Skin epidermis (tissue), 12 donors: ENCODE measurements at regions not wholly inside any gene's neighbourhood (a gene's known extent, or its start where the extent isn't known, plus 50 kb on each side); places are given as distances from the start of the nearest gene placed in this dataset.
"Not testable (repeated sequence)": the region's sequence is repeated elsewhere in the genome, so short reads cannot be mapped to it uniquely, and the experiment has no call there.

Experiments
- H3K27ac ChIP-seq, 21 experiments: fragments of 200-600 bp; sonication (generic) in 11 of 21; one replicate each; pipeline ENCODE4 v1.5.0; 2020; ENCODE audit warnings: mild to moderate bottlenecking in 3 of 21, inconsistent platforms in 2 of 21, moderate library complexity in 2 of 21
- H3K4me3 ChIP-seq, 7 experiments: fragments of 200-600 bp; sonication (generic) in 2 of 7; one replicate each; pipeline ENCODE4 v1.5.0; 2020; ENCODE audit warnings: inconsistent platforms in 2 of 7, mild to moderate bottlenecking in 2 of 7, moderate library complexity in 1 of 7

DNA sequence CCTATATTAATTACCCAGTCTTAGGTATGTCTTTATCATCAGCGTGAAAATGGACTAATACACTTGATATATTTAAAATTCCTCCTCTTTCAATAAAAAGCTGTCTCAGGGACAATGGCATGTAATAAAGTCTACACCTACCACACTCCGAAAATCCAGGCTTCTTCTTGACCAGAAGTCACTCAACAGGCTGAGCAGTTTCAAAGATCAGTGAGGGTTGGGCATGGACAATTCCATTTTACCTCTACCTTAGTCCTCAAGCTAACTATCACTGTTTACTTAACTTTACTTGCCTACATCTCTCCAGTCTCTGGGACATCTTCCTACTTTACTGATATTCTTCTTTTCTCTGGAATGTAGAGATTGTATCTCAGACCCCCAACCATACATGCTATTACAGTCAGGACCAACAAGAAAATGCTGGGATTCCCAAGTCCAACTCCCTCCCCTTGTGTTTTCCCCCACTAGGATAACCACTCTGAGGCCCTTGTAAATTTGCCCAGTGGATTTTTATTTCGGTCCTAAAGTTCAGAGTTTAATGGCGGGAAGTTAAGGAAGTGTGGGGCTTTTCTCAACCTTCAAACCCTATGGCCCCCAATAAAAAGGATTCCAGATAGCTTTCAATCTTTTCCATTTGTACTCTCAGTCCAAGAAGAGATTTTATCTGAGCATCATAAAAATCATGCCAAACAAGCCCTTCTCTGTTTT, 137.1 kb upstream of the TSC22D2 start:
- Histone ChIP-seq H3K27ac (no peak overlapping the region), H3K4me3 (no peak overlapping the region)

DNA sequence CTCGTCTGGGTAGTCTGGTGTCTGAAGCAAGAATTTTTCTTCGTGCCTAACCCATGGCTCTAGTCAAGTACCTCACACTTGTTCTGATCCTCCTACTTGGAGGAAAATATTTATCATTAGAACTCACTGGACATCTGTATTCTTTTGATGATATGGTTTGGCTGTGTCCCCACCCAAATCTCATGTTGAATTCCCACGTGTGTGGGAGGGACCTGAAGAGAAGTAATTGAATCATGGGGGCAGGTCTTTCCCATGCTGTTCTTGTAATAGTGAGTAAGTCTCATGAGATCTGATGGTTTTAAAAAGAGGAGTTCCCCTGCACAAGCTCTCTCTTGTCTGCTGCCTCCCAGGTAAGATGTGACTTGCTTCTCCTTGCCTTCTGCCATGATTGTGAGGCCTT, 137.7 kb upstream of the TSC22D2 start:
- H3K4me3 ChIP-seq, H3K27ac ChIP-seq: not testable (repeated sequence)

- H3K4me3 ChIP-seq = no peak overlapping the region
- H3K27ac ChIP-seq = no peak overlapping the region
Measured at GRCh38 chr3:150269526-150269925, 138.6 kb upstream of the TSC22D2 start.

GRCh38 chr3:150268426-150269391, 139.4 kb upstream of the TSC22D2 start:
- Histone ChIP-seq H3K27ac (no peak overlapping the region), H3K4me3 (no peak overlapping the region)

DNA sequence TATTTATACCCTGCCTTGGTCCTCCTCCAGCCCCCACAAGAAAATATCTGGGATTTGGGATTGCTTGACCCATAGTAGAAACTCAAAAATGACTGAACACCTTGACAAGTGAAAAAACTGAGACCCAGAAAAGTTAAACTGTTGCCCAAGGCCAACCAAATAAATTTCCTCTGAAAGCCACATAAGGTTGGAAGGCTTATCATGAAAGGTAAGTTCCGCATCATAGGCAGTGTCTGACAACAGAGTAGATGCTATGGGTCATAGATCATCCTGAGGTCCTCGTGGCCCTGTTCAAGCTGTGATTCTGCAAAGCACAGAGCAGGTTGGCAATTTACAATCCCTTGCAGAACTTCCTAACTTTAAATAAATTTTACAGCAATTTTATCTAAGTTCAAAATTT, 140.8 kb upstream of the TSC22D2 start:
- H3K4me3 ChIP-seq = no peak overlapping the region
- H3K27ac ChIP-seq = no peak overlapping the region

- Histone ChIP-seq H3K4me3 (no peak overlapping the region), H3K27ac (no peak overlapping the region)
Measured at GRCh38 chr3:150265305-150265704, 142.8 kb upstream of the TSC22D2 start.

DNA sequence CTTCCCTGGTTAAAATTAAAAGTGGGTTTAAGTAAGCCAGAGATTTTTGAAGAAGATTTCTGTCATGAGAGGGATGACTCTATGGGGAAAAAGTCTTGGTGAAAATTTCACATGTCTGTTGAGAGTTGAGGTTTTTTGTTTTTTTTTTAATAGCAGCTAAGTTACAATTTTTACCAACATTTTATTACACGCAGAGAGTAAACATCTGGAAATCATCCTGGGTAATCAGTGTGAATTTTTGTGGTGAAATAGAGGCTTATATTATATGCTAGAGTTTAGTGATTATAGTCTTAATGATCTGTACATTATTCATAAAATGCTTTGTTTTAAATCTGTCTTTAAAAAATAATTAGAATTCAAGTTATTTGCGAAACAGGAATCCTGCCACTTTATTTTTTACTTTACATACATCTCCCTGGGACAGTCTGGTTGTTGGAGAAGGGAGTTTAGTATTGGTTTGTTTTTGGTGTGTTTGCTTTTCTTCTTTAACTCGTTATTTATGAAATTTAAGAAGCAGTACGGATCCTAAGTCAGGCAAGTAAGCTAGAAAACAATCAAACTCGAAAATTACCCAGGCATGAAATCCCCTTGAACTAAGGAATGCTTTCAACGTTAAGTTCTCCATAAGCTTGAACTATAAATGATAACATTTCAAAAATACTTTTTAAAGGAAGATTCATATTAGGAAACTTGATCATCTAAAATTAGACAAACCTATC, 143.4 kb upstream of the TSC22D2 start:
- Histone ChIP-seq H3K27ac (no peak overlapping the region), H3K4me3 (no peak overlapping the region)

GRCh38 chr3:150261958-150262357, 146.1 kb upstream of the TSC22D2 start:
- Histone ChIP-seq H3K27ac (no peak overlapping the region), H3K4me3 (no peak overlapping the region)

- H3K27ac ChIP-seq = no peak overlapping the region
- no peak overlapping the region for H3K4me3 ChIP-seq
Measured at GRCh38 chr3:150261418-150261817, 146.7 kb upstream of the TSC22D2 start.

DNA sequence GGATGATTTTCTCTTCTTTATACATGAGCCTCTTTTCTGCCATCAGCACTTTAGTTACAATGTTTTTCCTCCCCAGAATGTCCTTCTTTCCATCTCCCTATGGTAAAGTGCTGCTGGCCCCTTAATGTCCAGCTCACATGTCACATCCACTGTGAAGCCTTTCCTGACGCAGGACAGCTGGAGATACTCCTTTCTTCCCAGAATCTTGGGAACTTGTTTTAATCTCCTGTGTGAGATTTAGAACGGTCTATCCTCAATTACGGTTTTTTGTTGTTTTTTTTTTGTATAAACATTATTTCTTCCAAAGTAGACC, 147.7 kb upstream of the TSC22D2 start:
- no peak overlapping the region for H3K27ac ChIP-seq
- no peak overlapping the region for H3K4me3 ChIP-seq

- no peak overlapping the region for H3K4me3 ChIP-seq
- no peak overlapping the region for H3K27ac ChIP-seq
Measured at GRCh38 chr3:150259526-150260397, 148.3 kb upstream of the TSC22D2 start.

DNA sequence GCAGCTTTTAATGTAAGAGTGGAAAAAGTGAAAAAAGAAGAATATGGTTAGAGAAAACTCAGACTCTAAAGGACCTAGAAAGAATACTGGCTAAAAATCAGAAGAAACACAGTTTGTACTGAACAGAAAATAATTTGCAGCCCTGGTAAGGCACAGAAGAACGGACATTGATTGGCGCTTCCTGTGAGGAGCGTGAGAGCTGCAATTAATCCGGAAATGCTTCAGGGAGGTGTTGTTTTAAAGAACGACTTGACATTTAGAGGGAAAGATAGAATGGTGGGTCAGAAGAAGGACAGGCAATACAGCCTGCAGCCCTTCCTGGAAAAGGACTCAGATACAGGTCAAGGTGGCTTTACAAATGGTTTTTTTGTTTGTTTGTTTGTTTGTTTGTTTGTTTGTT, 151.3 kb upstream of the TSC22D2 start:
- Histone ChIP-seq H3K27ac (no peak overlapping the region), H3K4me3 (no peak overlapping the region)

- Histone ChIP-seq H3K4me3 (no peak overlapping the region), H3K27ac (no peak overlapping the region)
Measured at GRCh38 chr3:150256318-150256717, 151.8 kb upstream of the TSC22D2 start.

- Histone ChIP-seq H3K27ac (peak overlapping the region in 4 of 21 experiments; percentile 67 to 75 (median 70)), H3K4me3 (no peak overlapping the region)
Measured at GRCh38 chr3:150255826-150256225, 152.3 kb upstream of the TSC22D2 start.

- Histone ChIP-seq H3K27ac (peak overlapping the region in 17 of 21 experiments; percentile 1 to 75 (median 63)), H3K4me3 (no peak overlapping the region)
Measured at GRCh38 chr3:150255413-150255812, 152.7 kb upstream of the TSC22D2 start.

DNA sequence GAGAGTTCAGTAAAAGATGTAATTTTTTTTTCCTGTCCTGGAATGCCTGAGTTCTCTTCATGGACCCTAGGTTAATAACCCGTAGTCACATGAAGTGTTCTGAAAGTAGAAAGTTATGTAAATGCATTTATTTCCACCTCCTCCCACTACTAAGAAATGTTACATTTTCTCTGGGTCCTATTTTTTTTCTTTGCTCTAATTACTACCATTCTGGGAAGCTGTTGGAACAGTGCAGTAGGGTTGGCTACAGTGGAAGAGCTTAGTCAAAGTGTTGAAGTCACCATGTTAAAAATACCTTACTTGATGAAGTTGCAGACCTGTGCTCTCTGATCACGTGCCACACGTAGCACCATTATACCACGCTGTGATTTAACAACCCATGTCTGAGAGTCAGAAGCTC, 153.8 kb upstream of the TSC22D2 start:
- H3K4me3 ChIP-seq = no peak overlapping the region
- H3K27ac ChIP-seq = peak overlapping the region in 7 of 21 experiments; percentile 3 to 75 (median 66)

DNA sequence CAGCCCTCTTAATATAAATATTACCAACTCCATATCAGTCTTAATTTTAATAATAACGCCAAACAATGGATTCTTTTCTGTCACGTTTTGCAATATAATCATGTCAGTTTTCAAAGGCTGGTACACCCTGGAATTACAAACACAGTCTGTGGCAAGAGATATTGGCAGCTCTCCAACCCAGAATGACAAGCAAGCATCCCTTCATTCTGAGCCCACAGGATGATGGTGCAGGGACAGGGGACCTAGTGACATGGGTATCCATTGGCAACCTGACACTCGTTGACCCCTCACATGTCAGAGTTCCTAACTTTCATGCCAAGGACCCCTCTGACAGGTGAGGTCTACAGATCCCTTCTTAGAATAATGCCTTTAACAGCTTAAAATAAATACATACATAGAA, 154.5 kb upstream of the TSC22D2 start:
- Histone ChIP-seq H3K27ac (peak overlapping the region in 2 of 21 experiments; percentile 12 to 66), H3K4me3 (no peak overlapping the region)

DNA sequence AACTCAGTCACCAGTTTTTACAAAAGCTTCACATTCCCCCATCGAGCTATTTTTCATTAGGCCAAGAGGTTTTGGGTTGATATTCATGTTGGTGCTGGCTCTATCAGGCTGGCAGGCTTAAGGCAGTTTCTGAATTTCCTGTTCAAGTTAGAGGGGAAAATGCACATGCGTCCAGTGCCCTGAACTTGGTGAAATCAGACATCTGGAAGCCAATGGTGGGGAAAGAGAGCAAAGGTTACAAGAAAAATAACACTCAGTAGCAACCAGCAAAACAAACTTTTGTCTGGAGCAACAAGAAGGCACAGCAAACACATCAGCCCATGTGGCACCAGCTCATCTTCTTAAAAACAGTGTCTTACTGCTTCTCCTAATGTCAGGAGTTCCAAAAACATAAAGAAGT, 155.6 kb upstream of the TSC22D2 start:
- peak overlapping the region in 8 of 21 experiments; percentile 5 to 68 (median 42) for H3K27ac ChIP-seq
- no peak overlapping the region for H3K4me3 ChIP-seq
